HFF-Myc (cell line): ENCODE measurements at regions not wholly inside any gene's neighbourhood (a gene's known extent, or its start where the extent isn't known, plus 50 kb on each side); places are given as distances from the start of the nearest gene placed in this dataset.

Experiments used
- DNase-seq: peaks from one replicate; pipeline ENCODE4 v3.0.0-alpha.2; 2011; ENCODE audit warnings: low read depth; ENCODE audit errors: extremely low read depth
- H3K4me3 ChIP-seq: replicated peaks from 2 replicates; pipeline ENCODE4 v1.5.1; 2011; ENCODE audit warnings: low read depth, mild to moderate bottlenecking, control low read depth, low read length
- CTCF ChIP-seq: IDR thresholded peaks from 2 replicates; pipeline ENCODE4 v1.5.1; 2012; ENCODE audit warnings: mild to moderate bottlenecking, low read depth, low read length, control low read depth; ENCODE audit errors: missing control alignments

- no peak overlapping the region for H3K4me3 ChIP-seq
- TF ChIP-seq CTCF: no peak
- DNase-seq: no peak
Measured at GRCh38 chr7:132072873-132073272, 503.4 kb downstream of the PLXNA4 start.

DNA sequence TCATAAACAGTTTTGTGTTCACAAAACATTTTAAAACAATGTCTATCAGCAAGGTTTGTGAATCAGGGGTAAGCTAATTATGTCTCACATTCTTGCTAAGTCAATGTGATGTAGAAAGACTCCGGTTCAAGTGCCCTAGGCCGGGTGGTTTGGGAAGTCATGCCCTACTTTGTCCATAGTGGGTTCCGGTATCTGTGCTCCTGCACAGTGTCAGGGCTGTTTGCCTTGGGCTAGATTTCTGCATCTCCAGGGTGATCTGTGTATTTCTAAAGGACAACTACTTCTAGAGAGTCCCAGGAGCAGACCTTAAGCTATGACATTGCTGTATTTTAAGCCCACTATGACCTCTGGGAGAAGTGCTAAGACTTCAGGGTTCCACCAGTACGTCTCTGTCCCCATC, 504.1 kb downstream of the PLXNA4 start:
- H3K4me3 ChIP-seq: no peak overlapping the region
- no peak for TF ChIP-seq CTCF
- no peak for DNase-seq

DNA sequence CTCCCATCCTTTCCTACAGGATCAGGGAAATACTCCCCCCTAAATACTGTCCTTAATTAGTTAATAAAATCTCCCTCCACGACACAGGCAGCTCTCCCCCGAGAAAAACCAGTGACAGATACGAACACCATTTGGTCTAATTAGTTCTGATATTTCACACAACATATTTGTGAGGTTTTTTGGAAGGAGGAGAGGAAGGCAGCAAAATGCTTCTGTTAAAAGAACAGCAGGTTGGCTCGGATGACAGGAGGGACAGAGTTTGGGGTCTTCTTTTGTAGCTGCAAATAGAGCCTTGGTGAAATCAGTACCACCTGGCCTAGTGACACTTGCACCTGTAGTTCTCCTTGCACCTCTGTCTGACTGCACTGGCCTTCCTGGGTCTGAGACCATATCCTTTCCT, 507.0 kb downstream of the PLXNA4 start:
- no peak for DNase-seq
- TF ChIP-seq CTCF: no peak
- no peak overlapping the region for H3K4me3 ChIP-seq

DNA sequence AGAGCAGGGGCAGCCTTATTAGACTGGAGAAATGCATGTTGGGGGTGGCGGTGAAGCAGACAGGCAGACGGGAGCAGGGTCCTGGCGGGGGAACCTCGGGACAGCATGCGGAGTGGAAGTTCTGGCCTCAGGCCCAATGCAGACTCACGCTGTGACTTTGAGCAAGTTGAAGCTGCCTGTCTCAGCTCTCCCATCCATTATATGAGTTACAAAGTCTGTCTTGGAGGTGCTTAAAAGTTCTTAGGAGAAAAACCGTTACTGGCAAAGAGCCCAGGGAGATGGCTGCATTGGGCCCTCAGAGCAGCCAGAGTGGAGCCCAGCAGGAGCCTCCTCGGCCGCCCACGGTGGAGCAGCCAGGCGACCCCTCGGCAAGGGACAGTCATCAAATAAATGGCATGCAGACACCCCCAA, 509.5 kb downstream of the PLXNA4 start:
- no peak overlapping the region for H3K4me3 ChIP-seq
- no peak for TF ChIP-seq CTCF
- no peak for DNase-seq

DNA sequence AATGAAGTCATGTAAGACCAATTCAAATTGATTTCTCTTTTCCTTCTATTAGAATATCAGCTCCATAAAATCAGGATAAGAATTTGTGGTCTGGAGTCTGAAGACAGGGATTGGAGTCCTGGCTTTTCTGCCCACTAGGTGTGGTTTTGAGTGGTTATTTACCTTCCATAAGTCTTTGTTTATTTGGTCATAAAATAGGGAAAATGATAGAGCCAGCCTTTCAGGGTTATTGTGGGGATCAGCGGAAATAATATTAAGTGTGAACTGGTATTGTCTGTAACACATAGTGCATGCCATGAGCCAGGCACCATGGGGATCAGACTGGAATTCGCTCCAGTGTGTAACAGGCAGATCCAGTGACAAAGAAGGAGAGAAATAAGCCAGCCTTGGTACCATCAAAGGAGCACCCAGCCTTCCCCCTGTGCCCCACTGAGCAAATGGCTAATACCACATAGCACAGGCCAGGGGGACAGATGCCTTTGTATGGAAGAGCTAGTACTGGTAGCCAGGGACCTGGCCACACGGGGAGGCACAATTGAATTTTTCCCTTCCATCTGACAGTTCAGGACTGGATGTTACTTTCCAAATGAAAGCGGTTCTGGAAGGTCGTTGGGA, 509.7 kb upstream of the PODXL start:
- no peak for TF ChIP-seq CTCF
- no peak overlapping the region for H3K4me3 ChIP-seq
- DNase-seq: no peak

- no peak overlapping the region for H3K4me3 ChIP-seq
- no peak for TF ChIP-seq CTCF
- DNase-seq: peak; percentile 85
Measured at GRCh38 chr7:132065193-132065988, 509.0 kb upstream of the PODXL start.
